ENCODE measurements at regions not wholly inside any gene's neighbourhood (a gene's known extent, or its start where the extent isn't known, plus 50 kb on each side); places are given as distances from the start of the nearest gene placed in this dataset.
"Not testable (repeated sequence)": the region's sequence is repeated elsewhere in the genome, so short reads cannot be mapped to it uniquely, and the experiment has no call there.

DNA sequence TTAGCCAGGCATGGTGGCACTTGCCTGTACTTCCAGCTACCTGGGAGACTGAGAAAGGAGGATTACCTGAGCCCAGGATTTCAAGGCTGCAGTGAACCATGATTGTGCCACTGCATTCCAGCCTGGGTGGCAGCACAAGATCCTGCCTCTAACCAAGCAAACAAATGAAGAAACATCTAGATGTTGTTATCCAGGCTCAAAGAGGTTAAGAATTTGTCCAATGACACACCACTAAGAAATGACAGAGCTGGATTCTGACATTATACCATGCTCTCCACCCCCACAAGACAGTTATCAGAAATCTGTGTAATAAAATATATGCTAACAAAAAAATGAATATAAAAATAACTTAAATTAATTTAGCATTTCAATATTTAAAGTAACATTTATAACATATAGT, 925.5 kb upstream of the SLC35B3 start:
- in situ Hi-C loops (cut with HindIII; ENCODE audit: low sequenced_read_pairs) = no loop called here
- DNase-seq (ENCODE audit: low spot score) = no peak

DNA sequence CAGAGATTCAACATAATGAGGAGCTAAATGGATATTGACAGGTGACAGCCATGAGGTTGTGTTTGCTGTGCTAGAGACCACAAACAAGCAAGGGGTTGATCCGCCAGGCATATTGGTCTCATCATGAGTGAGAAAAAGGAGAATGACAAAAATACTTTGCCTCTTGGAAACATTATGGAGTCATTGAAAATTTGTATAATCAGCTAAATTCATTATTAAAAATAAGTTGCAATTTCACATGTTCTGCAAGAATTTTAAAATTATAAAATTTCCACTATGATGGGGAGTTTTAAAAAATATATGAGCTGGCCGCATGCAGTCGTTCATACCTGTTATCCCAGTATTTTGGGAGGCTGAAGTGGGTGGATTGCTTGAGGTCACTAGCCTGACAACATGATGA, 912.3 kb upstream of the SLC35B3 start:
- no peak for DNase-seq (ENCODE audit: low spot score)
- in situ Hi-C loops (cut with HindIII; ENCODE audit: low sequenced_read_pairs) = no loop called here

DNA sequence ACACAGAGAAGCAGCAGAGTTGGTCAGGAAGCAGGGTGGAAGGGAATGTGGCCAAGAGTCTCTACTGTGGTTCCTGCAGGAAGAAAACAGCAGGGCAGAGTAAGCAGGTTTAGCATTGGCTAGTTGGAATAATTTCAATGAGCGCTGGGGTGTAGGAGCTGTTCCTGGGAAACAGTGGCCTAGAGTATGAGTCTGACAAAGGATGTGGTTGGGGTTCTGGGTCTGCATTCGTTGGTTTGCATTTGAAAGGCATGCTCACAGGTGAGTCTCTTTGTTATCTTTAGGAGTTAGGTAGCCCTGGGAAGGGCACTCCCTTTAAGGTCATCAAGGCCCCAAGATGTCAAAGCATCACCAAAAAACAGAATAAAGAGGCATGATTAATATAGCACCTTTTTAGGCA, 911.6 kb upstream of the SLC35B3 start:
- DNase-seq (ENCODE audit: low spot score) = no peak
- in situ Hi-C loops (cut with HindIII; ENCODE audit: low sequenced_read_pairs) = no loop called here

- in situ Hi-C loops (cut with HindIII; ENCODE audit: low sequenced_read_pairs) = no loop called here
- no peak for DNase-seq (ENCODE audit: low spot score)
Observed at GRCh38 chr6:9335431-9335830, 900.1 kb upstream of the SLC35B3 start.

GRCh38 chr6:9334979-9335378, 899.6 kb upstream of the SLC35B3 start:
- no peak for DNase-seq (ENCODE audit: low spot score)
- in situ Hi-C loops (cut with HindIII; ENCODE audit: low sequenced_read_pairs) = no loop called here

- DNase-seq (ENCODE audit: low spot score) = no peak
- in situ Hi-C loops (cut with HindIII; ENCODE audit: low sequenced_read_pairs) = no loop called here
Observed at GRCh38 chr6:9332241-9332780, 897.0 kb upstream of the SLC35B3 start.

DNA sequence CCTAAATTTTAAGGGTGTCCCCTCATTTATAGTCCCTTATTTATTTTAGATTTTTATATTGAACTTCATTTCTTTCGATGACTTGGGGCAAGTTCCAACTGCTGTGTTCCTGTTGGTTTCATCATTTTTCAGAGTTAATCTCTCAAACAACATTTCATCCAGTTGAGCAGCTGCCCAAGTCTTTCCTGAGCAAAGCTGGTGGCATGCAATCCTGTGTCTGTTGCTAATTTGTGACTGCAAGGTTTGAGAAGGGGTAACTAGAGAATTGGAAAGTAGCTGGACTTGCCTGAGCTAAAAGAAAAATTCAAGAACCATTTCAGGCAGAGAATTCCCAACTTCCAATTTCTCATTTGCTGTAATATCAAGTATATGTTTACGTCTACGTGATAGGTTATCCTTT, 881.5 kb upstream of the SLC35B3 start:
- in situ Hi-C loops (cut with HindIII; ENCODE audit: low sequenced_read_pairs) = no loop called here
- DNase-seq (ENCODE audit: low spot score) = no peak

DNA sequence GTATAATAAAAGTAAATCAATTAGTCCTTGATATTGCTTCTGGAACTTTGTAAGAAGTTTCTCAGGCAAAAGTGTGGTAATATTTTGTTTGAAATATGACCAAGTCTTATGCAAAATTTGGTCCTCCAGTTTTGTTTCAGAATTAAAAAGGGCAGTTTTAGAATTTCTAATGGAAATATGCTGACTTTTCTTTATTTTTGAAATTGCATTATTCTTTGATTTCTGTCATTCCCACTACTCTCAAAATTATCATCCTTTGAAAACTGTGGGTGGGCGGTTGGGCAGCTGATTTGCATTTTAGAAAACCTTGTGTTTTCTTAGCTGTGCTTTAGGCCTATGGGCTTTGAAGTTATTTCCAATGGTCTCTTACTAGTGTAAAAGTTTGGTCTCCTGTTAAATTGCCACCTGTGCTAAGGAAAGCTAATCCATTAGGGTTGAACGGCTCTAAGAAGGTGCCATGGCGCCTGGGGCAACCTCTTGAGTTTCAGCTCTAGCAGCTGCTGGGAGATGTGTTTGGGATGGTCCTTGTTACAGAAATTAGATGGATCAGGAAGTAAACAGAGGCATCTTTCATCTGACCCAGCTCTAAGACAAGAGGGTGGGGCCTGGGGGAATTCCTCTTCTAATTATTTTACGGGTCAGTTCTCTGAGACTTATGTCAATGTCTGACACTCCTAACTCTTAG, 880.8 kb upstream of the SLC35B3 start:
- in situ Hi-C loops (cut with HindIII; ENCODE audit: low sequenced_read_pairs) = no loop called here
- no peak for DNase-seq (ENCODE audit: low spot score)

- in situ Hi-C loops (cut with HindIII; ENCODE audit: low sequenced_read_pairs) = no loop called here
Observed at GRCh38 chr6:9308284-9308683, 872.9 kb upstream of the SLC35B3 start.

GRCh38 chr6:9307786-9308185, 872.4 kb upstream of the SLC35B3 start:
- in situ Hi-C loops (cut with HindIII; ENCODE audit: low sequenced_read_pairs) = no loop called here

More at GRCh38 chr6:9308284-9308683, 872.9 kb upstream of the SLC35B3 start:
- no peak for DNase-seq (ENCODE audit: low spot score)

GRCh38 chr6:9307187-9307586, 871.8 kb upstream of the SLC35B3 start:
- no peak for DNase-seq (ENCODE audit: low spot score)
- in situ Hi-C loops (cut with HindIII; ENCODE audit: low sequenced_read_pairs) = no loop called here

More at GRCh38 chr6:9307786-9308185, 872.4 kb upstream of the SLC35B3 start:
- no peak for DNase-seq (ENCODE audit: low spot score)

DNA sequence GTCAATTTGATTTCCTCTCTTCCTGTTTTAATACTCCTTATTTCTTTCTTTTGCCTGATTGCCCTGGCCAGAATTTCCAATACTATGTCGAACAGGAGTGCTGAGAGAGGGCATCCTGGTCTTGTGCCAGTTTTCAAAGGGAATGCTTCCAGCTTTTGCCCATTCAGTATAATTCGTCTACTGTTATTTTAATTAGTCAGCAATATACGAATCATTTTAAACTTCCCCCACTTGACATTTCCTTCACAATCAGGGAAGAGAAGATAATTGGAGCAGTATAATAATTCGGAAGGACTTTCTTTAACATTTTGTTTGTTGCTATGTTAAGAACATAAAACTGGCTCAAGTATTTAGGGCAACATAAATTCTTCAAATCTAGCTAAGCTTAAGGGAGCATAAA, 860.3 kb upstream of the SLC35B3 start:
- in situ Hi-C loops (cut with HindIII; ENCODE audit: low sequenced_read_pairs) = no loop called here
- DNase-seq (ENCODE audit: low spot score) = no peak

- DNase-seq (ENCODE audit: low spot score) = no peak
- in situ Hi-C loops (cut with HindIII; ENCODE audit: low sequenced_read_pairs) = no loop called here
Observed at GRCh38 chr6:9292975-9293374, 857.6 kb upstream of the SLC35B3 start.

- in situ Hi-C loops (cut with HindIII; ENCODE audit: low sequenced_read_pairs); DNase-seq (ENCODE audit: low spot score): not testable (repeated sequence)
Observed at GRCh38 chr6:9290342-9290741, 855.0 kb upstream of the SLC35B3 start.

GRCh38 chr6:9272671-9273070, 837.3 kb upstream of the SLC35B3 start:
- DNase-seq (ENCODE audit: low spot score) = no peak
- in situ Hi-C loops (cut with HindIII; ENCODE audit: low sequenced_read_pairs) = no loop called here

DNA sequence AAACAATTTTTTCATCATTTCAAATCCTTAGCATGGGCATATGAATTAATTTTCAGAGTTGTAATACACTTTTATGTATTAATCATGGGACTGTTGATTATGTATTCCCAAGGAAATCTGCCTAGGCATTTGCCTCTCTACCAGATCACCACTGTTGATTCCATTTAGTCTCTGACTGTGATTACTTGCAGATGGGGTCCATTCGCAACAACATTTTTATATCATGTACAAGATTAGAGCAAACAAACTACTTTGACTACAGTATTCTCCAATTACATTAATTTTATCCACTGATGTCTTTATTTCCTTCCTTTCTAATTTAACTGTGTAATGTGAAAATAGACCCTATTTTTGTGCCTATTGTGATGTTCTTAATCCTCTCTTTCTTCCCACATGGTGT, 831.4 kb upstream of the SLC35B3 start:
- in situ Hi-C loops (cut with HindIII; ENCODE audit: low sequenced_read_pairs) = no loop called here
- no peak for DNase-seq (ENCODE audit: low spot score)

DNA sequence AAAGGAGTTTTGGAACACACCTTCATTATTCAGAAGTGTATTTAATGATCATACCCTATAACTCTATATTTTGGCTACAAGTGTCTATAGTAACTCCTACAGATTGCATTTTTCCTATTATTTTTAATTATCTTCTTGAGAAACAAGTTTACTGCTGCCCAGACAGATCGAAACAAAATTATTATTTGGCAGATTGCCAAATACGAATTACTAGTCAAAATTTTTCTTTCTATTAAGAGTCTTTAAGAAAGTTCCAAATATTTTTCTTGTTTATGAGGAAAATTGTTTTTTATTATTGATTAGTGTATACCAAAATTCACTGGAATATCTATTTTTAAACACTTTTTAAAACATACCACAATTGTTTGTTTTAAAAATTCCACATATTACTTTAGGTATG, 821.9 kb upstream of the SLC35B3 start:
- no peak for DNase-seq (ENCODE audit: low spot score)
- in situ Hi-C loops (cut with HindIII; ENCODE audit: low sequenced_read_pairs) = no loop called here

GRCh38 chr6:9254251-9254650, 818.9 kb upstream of the SLC35B3 start:
- no peak for DNase-seq (ENCODE audit: low spot score)

GRCh38 chr6:9252799-9253198, 817.5 kb upstream of the SLC35B3 start:
- no peak for DNase-seq (ENCODE audit: low spot score)
- in situ Hi-C loops (cut with HindIII; ENCODE audit: low sequenced_read_pairs) = no loop called here

More at GRCh38 chr6:9254251-9254650, 818.9 kb upstream of the SLC35B3 start:
- in situ Hi-C loops (cut with HindIII; ENCODE audit: low sequenced_read_pairs) = no loop called here

DNA sequence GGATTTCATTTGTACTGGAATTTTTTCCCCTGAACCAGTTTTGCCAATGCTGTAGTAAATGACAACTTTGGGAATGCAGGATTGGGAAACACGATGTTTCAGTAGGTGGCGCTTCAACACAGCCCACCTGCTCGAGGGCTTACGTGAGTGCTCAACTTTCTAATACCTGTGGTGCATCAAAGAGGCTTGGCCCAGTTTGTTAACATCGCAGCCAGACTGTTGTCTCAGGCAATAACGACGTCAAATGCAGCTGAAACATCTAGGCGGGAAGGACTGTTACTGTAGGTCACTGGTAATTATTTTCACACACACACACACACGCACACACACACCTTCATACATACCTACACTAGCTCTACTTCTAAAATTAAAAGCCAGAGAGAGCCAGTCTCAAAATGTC, 815.5 kb upstream of the SLC35B3 start:
- peak; percentile 27 for DNase-seq (ENCODE audit: low spot score)
- in situ Hi-C loops (cut with HindIII; ENCODE audit: low sequenced_read_pairs) = no loop called here

DNA sequence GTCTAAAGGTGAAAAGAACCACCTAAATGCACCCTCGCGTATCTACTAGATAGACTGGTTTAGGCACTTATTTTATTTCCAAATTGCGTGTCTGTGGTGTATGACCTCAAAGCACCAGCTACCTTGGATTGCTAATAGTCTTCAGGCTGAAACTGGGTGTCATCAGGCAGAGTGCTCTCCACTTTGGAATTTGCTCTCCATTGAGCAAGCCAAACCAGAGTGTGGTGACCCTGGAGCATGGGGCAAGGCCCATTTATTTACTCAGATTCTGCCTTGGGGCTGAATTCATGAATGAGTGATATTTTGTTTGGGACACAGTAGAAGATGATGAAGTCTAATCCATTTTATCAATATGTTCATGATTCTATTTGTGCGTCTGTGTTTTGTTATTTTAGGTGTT, 812.8 kb upstream of the SLC35B3 start:
- in situ Hi-C loops (cut with HindIII; ENCODE audit: low sequenced_read_pairs) = no loop called here
- no peak for DNase-seq (ENCODE audit: low spot score)

All from G401 (cell line).